ENCODE measurements at regions not wholly inside any gene's neighbourhood (a gene's known extent, or its start where the extent isn't known, plus 50 kb on each side); places are given as distances from the start of the nearest gene placed in this dataset.

GRCh38 chr14:80116157-80116556, 95.1 kb downstream of the DIO2 start:
- DNase-seq = no peak
- intact Hi-C loops (cut with DNase I; ENCODE audit: low total_unique reads) = no loop called here
- WGBS, 5 donors = 61 to 98% (median 90%) methylated on average over 2 of the region's 2 CpGs
- Histone ChIP-seq H3K9me3 (no peaks in the 10 kb centered on the region), H3K27ac (no peak overlapping the region), H3K36me3 (no peaks in the 10 kb centered on the region), H3K27me3 (no peaks in the 10 kb centered on the region), H3K4me3 (no peak overlapping the region), H3K4me1 (no peaks in the 10 kb centered on the region)
- TF ChIP-seq EP300 (IDR thresholded peaks at IDR 0.05) (no peak), POLR2AphosphoS5 (IDR thresholded peaks at IDR 0.05) (no peak), CTCF (IDR thresholded peaks at IDR 0.05) (no peak)

GRCh38 chr14:80110721-80111120, 100.6 kb downstream of the DIO2 start:
- Histone ChIP-seq H3K4me1 (no peaks in the 10 kb centered on the region), H3K36me3 (no peaks in the 10 kb centered on the region), H3K4me3 (no peak overlapping the region), H3K27ac (no peak overlapping the region), H3K9me3 (no peaks in the 10 kb centered on the region), H3K27me3 (no peaks in the 10 kb centered on the region)
- intact Hi-C loops (cut with DNase I; ENCODE audit: low total_unique reads) = no loop called here
- DNase-seq = no peak
- 55 to 73% (median 67%) methylated on average over 6 of the region's 6 CpGs for WGBS, 5 donors
- TF ChIP-seq POLR2A (IDR thresholded peaks at IDR 0.05) = no peak
- no peak for TF ChIP-seq CTCF (IDR thresholded peaks at IDR 0.05)
- no peak for TF ChIP-seq EP300 (IDR thresholded peaks at IDR 0.05)
- no peak for TF ChIP-seq POLR2AphosphoS5 (IDR thresholded peaks at IDR 0.05)

- intact Hi-C loops (cut with DNase I; ENCODE audit: low total_unique reads) = no loop called here
- Histone ChIP-seq H3K27ac (no peak overlapping the region), H3K36me3 (no peaks in the 10 kb centered on the region), H3K9me3 (no peaks in the 10 kb centered on the region), H3K27me3 (no peaks in the 10 kb centered on the region), H3K4me3 (no peak overlapping the region), H3K4me1 (no peaks in the 10 kb centered on the region)
- 28 to 57% (median 42%) methylated on average over 1 of the region's 1 CpG for WGBS, 5 donors
- DNase-seq = no peak
- no peak for TF ChIP-seq POLR2AphosphoS5 (IDR thresholded peaks at IDR 0.05)
- TF ChIP-seq EP300 (IDR thresholded peaks at IDR 0.05) = no peak
- TF ChIP-seq POLR2A (IDR thresholded peaks at IDR 0.05) = no peak
- no peak for TF ChIP-seq CTCF (IDR thresholded peaks at IDR 0.05)
These were observed 102.2 kb downstream of the DIO2 start for GRCh38 chr14:80109055-80109454.

GRCh38 chr14:80108430-80108829, 102.9 kb downstream of the DIO2 start:
- Histone ChIP-seq H3K36me3 (no peaks in the 10 kb centered on the region), H3K9me3 (no peaks in the 10 kb centered on the region), H3K27ac (no peak overlapping the region), H3K4me1 (no peaks in the 10 kb centered on the region), H3K27me3 (no peaks in the 10 kb centered on the region), H3K4me3 (no peak overlapping the region)
- no peak for DNase-seq
- intact Hi-C loops (cut with DNase I; ENCODE audit: low total_unique reads) = no loop called here
- TF ChIP-seq CTCF (IDR thresholded peaks at IDR 0.05) = no peak
- no peak for TF ChIP-seq POLR2A (IDR thresholded peaks at IDR 0.05)
- TF ChIP-seq POLR2AphosphoS5 (IDR thresholded peaks at IDR 0.05) = no peak
- no peak for TF ChIP-seq EP300 (IDR thresholded peaks at IDR 0.05)
- 60 to 72% (median 68%) methylated on average over 2 of the region's 2 CpGs for WGBS, 5 donors

Data from stomach (tissue), 8 donors.